T-helper 1 cell treated with Interleukin-12 subunit alpha and Interleukin-12 subunit beta and Interleukin-4 antibody, amounts not matched to agents 30 ng/mL and 1 ng/mL, for 36 hours (primary cell): ENCODE measurements at regions not wholly inside any gene's neighbourhood (a gene's known extent, or its start where the extent isn't known, plus 50 kb on each side); places are given as distances from the start of the nearest gene placed in this dataset.

Experiments used
- intact Hi-C: fragments of 100-400 bp; cut with micrococcal nuclease; formaldehyde crosslinking; loops from one replicate; pipeline ENCODE4 v1.15.1; 2024

DNA sequence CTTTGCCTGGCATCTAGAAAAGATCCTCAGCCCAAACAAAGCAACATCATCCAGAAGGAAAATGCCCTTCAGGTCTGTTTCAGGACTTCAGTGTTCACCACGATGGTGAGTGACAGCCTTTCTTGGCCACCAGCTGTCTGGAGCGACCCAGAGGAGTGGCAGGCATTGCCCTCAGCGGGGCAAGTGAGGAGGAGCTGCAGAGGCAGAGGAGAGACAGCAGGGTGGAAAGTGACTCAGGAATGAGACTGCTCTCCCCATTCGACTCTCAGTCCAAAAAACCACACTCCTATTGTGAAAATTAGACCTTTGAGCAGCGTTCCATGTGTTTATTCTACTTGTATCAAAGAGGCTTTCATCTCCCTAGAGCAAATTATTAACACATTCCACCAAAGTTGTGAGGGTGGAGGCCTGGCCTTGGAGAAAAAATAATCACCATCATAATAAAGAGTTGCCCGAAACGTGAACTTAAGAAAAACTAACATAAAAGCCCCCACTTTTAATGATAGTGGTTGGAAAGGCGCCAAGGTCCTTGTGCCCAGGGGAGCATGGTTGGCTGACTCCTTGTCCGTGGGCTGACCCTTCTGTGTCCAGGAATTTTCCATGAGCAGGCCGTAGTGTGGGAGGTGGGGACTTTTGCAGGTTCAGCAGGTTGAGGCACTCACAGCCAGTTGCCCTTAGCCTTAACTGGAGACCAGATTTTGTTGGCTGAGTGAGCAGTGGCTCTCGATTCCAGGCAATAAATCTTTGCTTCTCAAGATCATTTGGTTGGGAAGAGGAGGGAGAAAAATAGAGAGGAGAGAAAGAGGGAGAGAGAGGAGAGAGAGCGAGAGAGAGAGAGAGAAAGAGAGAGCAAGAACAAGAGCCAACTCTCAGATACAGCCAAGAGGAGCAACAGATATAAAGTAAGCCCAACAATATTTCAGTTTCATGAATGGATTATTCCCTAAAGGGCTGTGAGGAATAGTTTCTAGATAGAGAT is 125.9 kb upstream of the ANKRD55 start:
- intact Hi-C loops: no loop called here

- intact Hi-C loops: no loop called here
Measured at GRCh38 chr5:56358046-56358445, 124.9 kb upstream of the ANKRD55 start.

DNA sequence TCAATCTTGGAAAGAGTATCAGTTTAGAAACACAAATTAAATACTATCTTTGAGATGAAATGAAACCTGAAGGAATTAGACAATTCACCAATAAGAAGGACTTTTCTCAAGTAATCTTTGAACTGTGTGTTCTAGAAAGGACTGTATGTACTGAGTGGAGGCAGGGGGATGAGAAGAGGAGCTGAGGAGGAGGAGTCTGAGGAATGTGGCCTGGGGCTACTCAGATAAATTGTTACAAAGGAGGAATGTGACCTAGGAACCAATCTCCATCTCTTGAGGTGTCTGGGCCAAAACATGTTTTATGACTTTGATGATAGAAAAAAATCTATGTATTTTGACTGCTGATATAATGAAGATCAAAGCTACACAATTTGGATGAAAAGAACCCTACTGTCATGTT is 124.3 kb upstream of the ANKRD55 start:
- intact Hi-C loops: no loop called here

DNA sequence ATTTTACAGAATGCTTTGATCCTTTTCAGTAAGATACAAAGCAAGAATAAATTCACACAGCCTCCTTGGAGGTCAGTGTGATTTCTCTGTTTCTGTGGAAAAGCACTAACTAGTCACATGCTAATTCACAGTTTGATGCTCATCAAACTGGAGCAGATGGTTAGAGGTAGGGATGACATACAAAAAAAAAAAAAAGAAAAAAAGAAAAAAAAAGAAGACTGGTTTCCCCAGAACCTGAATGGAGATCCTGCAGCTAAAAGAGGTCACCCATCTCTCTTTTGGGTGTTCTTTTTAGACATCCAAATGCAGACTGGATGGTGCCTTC is 123.7 kb upstream of the ANKRD55 start:
- intact Hi-C loops: no loop called here

DNA sequence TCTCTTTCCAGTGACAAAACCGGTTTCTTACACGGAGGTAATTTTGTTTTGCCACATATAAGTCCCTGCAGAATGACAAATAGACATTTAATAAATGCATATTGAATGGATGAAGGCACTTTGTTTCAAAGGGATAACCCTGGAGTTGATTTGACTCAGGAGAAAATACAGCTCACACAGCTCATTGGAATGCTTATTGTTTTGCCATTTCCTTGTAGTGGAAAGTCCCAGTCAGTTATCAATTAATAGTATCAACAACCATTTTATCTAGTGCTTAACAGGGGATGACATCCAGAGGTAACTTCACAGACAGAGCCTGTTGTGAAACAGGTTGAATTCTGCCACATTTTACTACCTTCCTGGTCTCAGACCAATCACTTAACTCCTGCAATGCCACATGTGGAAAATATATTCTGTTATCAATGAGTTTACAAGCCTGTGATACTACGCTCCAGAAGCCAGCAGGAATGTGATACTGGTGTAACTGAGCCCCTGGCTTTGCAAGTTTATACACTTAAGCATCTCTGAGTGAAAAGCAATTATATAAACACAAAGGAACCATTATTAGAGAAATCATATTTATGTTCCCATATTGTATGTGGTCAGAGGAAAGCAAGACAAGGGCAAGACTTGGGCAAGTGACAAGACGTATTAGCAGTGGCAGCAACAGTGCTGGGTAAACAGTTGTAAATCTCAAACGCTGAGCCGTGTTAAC is 123.1 kb upstream of the ANKRD55 start:
- intact Hi-C loops: no loop called here

DNA sequence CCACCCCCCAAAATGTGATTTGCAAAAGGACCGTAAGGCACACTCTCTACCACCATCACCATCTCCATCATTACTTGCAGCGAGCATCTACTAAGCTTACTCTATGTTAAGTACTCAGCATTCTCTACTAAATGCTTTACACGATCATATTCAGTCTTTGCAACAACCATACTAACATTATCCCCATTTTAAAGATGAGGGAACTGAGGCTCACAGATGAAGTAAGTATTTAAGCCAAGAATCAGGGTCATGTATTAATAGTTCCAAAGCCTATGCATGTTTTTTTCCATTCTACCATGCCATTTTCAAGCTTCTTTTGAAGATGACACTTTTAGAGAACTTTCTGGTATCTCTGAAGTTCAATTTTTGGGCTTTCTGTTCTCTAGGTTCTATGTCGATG is 121.7 kb upstream of the ANKRD55 start:
- intact Hi-C loops: no loop called here

GRCh38 chr5:56352808-56353590 is 119.9 kb upstream of the ANKRD55 start:
- intact Hi-C loops: no loop called here

DNA sequence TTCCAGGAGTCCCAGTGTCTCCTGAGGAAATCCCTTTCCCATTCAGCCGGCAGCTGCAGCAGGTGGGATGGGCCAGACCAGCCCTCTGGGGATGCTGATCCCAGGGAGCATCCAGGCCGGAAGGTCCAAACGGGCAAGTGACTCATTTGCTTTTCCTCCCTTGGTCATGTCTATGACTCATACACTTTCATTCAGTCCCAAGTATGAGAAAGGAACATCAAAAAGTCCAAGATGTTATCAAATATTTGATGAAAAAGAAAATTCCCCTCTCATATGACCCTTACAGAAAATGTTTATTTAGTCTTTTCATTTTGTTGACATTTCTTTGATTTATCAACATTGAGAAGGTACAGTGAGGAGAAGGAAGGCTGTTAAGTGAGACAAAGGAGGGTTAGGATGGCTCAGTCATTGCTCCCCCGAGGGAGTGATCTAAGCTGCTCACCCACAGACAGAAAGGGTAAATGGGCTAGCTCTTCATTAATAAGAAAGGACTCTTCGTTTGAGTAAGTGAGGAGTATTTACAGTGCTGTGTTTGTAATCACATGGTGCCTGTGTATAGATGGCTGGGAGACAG is 117.6 kb upstream of the ANKRD55 start:
- intact Hi-C loops: no loop called here

DNA sequence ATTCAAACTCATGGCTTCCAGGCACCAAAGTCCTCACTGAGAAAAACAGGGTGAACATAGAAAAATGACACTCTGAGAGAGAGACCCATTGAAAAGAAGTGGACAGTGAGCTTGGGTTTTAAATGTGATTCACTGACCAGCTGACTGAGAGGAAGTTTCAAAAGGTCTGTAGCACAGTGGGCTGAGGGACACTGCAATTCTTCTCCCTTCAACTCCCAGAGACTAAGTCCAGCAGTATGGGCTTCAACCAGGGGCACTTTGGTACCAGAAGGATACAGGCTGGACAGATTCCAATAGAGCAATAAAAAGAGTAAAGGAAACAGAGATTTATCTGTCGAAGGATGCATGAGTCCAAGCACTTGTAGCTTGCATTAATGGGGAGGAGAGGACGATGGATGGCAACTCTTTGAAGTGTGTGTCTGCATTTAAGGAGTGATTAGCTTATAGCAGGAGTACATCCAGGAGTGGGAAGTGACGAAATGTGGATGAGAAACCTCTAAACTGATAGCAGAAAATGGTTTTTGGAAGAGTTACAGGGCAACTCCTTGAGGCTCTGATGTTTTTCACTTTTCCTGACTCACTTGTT is 117.0 kb upstream of the ANKRD55 start:
- intact Hi-C loops: no loop called here

GRCh38 chr5:56349461-56349860 is 116.3 kb upstream of the ANKRD55 start:
- intact Hi-C loops: no loop called here

DNA sequence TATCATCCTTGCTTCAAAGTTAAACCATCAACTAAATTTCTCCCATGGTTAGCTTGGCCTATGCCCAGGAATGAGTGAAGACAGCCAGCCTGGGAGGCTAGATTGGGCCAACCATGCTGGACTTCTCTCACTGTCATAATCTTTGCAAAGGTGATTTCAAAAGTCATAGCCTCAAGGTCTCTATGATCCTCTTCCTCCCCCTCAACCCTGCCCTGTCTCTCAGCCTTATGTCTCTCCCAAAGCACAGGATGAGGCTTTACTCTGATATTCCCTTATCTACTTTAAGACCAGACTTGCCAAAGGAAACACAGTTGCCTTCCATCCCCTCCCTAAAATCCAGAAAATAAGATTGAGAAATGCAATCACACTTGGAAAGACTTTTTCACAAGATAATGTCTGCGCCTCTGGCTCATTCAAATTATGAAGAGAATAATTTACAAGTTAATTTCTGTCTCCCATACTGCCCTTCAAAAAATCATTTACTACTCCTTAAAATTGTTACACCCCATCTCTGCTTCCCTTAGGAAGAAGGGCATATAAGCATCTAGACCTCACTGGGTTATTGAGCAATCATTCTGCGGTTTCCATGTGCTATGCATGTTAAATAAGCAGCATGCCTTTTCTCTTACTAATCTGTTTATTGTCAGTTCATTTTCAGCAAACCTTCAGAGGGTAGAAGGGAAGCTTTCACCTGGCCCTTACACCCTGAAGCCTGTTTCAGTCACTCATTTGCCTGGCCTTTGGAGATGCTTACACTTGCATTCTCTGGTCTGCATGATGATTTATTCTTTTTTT is 113.8 kb upstream of the ANKRD55 start:
- intact Hi-C loops: no loop called here

- intact Hi-C loops: no loop called here
Measured at GRCh38 chr5:56346044-56346710, 113.0 kb upstream of the ANKRD55 start.

GRCh38 chr5:56345352-56345751 is 112.2 kb upstream of the ANKRD55 start:
- intact Hi-C loops: no loop called here

DNA sequence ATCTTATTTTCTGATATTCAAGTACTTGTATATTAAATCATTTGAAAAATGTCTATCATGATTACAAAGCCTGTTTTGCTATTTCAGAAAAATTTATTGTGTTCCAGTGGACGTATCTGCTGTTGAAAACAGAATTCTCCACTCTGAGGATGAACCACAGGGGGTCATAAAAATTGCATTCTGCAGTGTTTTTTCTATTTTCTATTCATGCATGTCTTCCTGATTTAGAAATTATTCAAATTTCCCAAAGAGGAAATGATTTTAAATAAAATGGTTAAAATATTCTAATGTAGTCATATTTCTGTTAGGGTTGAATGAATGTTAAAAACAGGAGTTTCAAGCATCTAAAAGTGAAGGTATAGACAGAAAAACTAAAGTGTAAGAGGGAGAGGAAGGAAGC is 111.5 kb upstream of the ANKRD55 start:
- intact Hi-C loops: no loop called here

GRCh38 chr5:56343988-56344387 is 110.9 kb upstream of the ANKRD55 start:
- intact Hi-C loops: no loop called here

DNA sequence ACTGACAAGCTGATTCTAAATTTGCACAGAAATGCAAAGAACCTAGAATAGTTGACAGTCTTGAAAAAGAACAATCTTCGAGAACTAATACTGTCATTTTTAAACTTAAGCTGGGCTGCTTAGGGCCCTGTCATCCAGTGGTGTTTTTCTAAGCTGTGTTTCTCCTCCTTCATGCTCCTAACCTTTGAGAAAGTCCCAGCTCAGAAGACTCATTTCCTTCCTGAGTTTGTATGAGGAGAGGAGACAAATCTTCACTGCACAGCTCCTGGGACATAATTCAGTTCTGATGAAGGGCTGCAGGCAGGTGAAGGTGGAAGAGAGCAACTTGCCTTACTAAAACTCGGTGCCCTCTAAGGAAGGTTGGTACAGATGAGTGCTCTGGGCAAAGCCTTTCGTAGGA is 109.5 kb upstream of the ANKRD55 start:
- intact Hi-C loops: no loop called here

DNA sequence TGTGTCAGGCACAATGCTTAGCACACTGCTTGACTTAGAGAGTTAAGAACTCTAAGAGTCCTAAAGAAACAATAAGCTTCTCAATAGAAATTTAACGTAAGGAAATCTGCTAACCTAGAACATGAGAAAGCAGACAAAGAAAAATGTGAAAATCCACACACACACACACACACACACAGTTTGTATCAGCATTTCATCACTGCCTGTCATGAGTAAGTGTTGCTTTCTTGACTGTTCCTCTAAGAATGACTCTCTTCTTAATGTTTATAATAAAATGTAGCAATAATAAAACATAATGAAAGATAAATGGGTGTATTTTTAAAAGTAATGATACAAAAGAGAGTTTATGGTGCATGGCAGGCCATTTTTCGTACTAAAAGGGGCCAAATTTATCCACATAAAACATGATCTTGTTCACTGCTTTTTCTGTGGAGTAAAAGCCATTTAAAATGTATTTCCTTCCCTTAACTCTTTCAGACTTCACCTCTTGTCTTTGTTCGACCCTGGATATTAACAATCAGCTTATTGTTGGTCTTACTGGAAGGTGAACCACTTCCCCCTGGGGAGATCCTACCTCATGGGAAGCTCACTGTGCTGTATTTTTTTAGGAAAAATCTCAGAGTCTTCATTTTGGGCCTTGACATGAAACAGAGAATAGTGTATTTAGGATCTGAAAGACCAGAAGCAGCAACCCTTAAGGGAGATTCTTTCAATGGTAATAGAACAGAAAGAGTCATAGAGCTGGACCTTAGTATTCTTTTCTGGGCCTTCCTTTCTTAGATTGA is 107.3 kb upstream of the ANKRD55 start:
- intact Hi-C loops: no loop called here

- intact Hi-C loops: no loop called here
Measured at GRCh38 chr5:56339732-56340131, 106.6 kb upstream of the ANKRD55 start.

- intact Hi-C loops: no loop called here
Measured at GRCh38 chr5:56337715-56338319, 104.7 kb upstream of the ANKRD55 start.
